ENCODE measurements at regions not wholly inside any gene's neighbourhood (a gene's known extent, or its start where the extent isn't known, plus 50 kb on each side); places are given as distances from the start of the nearest gene placed in this dataset.

GRCh38 chr6:19245656-19246055 lies 591.5 kb upstream of the ID4 start:
- TF ChIP-seq POLR2A (IDR thresholded peaks at IDR 0.05; ENCODE audit: low read depth), result no peak
- TF ChIP-seq CTCF (IDR thresholded peaks at IDR 0.05), result no peak
- no peak for TF ChIP-seq EP300 (IDR thresholded peaks at IDR 0.05)

Measured in esophagus muscularis mucosa (tissue), 4 donors.